HUES48 (cell line): ENCODE measurements at regions not wholly inside any gene's neighbourhood (a gene's known extent, or its start where the extent isn't known, plus 50 kb on each side); places are given as distances from the start of the nearest gene placed in this dataset.

ENCODE experiments used
- H3K27ac ChIP-seq: one replicate; pipeline ENCODE4 v1.7.0; 2013; ENCODE audit warnings: low read depth, low read length, inconsistent platforms
- H3K27me3 ChIP-seq: 2 replicates; pipeline ENCODE4 v1.6.1; 2013; ENCODE audit warnings: mild to moderate bottlenecking, low read length; ENCODE audit not compliant: control insufficient read depth, insufficient read depth
- H3K36me3 ChIP-seq: 2 replicates; pipeline ENCODE4 v1.6.1; 2013; ENCODE audit warnings: low read length; ENCODE audit not compliant: control insufficient read depth, insufficient read depth
- H3K4me1 ChIP-seq: 2 replicates; pipeline ENCODE4 v1.6.1; 2013; ENCODE audit warnings: mild to moderate bottlenecking, low read length; ENCODE audit not compliant: control insufficient read depth, insufficient read depth
- H3K4me3 ChIP-seq: 2 replicates; pipeline ENCODE4 v1.5.1; 2013; ENCODE audit warnings: mild to moderate bottlenecking, low read depth, low read length
- H3K9ac ChIP-seq: 2 replicates; pipeline ENCODE4 v1.6.1; 2013; ENCODE audit warnings: mild to moderate bottlenecking, low read depth, low read length, moderate library complexity
- H3K9me3 ChIP-seq: 2 replicates; pipeline ENCODE4 v1.6.1; 2013; ENCODE audit warnings: low read length; ENCODE audit not compliant: control insufficient read depth, insufficient read depth

DNA sequence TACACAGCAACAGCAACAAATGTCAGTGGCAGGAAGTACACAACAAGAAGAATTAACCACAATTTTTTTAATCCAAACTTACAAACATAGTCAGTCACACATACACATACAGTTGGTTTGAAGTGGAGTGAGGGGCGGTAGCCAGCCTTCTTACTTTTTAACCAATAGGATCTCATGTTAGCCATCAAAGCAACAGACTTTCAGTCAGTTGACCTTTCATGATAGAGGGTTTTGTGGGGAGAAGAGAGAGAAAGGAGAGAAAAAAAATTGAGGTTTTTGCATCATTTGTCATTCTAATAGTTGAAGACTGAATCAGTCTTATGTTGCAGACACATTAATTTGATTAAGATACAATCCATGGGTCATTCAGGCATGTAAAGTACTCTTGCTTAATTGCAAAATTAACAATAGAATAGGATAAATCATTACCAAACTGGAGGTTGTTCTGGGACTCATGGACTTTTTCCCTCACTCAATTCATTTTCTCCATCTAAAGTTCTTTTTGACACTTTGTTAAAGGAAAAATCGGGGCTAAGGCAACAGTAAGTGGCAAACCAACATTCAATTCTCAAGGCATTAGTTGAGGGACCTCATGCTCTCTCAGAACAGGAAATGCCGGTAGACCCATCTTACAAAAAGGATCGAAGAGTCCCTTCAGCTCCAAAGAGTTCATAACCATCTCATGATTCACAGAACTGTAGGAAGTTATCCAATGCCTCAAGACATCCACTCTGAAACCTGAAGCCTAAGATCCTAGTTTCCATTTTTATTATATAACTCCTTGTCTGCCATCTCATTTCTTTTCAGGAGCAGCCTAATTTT is 159.5 kb upstream of the LPP start:
- peaks cover 15% of the 10 kb centered on the region for H3K4me1 ChIP-seq
- no peaks in the 10 kb centered on the region for H3K27me3 ChIP-seq
- no peak overlapping the region for H3K27ac ChIP-seq
- no peaks in the 10 kb centered on the region for H3K36me3 ChIP-seq
- H3K9ac ChIP-seq = no peak overlapping the region
- no peak overlapping the region for H3K4me3 ChIP-seq
- no peaks in the 10 kb centered on the region for H3K9me3 ChIP-seq

DNA sequence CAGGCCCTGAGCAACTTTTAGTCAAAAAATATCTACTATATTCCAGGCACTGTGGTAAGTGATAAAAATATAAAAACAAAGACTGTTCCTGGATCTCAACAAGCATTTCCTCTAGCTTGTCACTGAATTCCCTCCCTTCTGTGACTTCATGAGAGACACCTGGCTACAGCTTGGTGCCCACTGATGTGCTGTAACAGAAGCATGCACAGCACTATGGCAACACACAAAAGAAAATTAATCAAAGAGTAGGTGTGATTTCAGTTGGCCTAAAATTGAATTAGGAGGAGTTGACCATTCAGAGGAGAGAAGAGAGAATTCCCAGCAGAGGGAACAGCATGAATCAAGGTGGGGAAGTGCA is 158.9 kb upstream of the LPP start:
- H3K27ac ChIP-seq = no peak overlapping the region
- H3K9me3 ChIP-seq = no peaks in the 10 kb centered on the region
- H3K9ac ChIP-seq = no peak overlapping the region
- no peaks in the 10 kb centered on the region for H3K27me3 ChIP-seq
- no peak overlapping the region for H3K4me3 ChIP-seq
- H3K36me3 ChIP-seq = no peaks in the 10 kb centered on the region
- H3K4me1 ChIP-seq = peaks cover 16% of the 10 kb centered on the region

DNA sequence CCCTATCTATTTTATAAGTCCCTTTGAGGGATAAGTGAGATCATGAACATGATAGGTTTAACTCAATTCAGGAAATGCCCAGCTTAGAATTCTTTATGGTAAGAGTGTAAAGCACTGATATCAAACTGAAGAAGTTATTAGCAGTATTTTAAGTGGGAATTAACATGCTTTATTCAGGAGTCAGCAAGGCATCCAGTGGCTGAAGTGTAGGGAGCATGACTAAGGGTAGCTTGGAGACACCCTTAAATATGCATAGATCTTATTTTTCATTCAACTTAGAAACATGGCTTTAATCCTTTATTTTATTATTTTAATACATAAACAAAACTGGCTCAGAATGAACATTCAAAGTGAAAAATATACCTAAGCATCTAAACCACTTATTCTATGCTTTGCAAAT is 158.3 kb upstream of the LPP start:
- no peaks in the 10 kb centered on the region for H3K27me3 ChIP-seq
- no peaks in the 10 kb centered on the region for H3K9me3 ChIP-seq
- H3K9ac ChIP-seq = no peak overlapping the region
- no peak overlapping the region for H3K27ac ChIP-seq
- no peak overlapping the region for H3K4me3 ChIP-seq
- H3K4me1 ChIP-seq = peaks cover 10% of the 10 kb centered on the region
- H3K36me3 ChIP-seq = no peaks in the 10 kb centered on the region

DNA sequence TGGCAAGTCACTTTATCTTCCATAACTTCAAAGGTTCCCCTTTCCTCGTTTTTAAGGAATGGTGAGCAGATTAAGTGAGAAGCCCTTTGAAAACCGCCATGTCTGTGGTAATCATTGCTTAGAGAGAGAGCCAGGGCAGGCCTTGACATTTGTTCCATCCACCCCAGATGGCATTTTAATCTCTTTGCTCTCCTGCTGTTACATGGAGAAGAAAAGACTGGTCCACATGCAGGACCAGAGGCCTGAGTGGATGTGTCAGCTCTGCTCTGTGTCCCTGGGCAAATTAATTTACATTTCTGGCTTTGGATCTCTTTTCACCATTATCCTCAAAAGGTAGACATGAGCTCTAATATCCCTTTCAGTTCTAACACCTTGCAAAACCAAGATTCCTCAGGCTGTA is 157.3 kb upstream of the LPP start:
- Histone ChIP-seq H3K4me3 (no peak overlapping the region), H3K27me3 (no peaks in the 10 kb centered on the region; the same call in 1 of the 2 replicates), H3K9ac (no peak overlapping the region), H3K36me3 (no peaks in the 10 kb centered on the region), H3K4me1 (peaks cover 6% of the 10 kb centered on the region), H3K9me3 (no peaks in the 10 kb centered on the region), H3K27ac (no peak overlapping the region)

DNA sequence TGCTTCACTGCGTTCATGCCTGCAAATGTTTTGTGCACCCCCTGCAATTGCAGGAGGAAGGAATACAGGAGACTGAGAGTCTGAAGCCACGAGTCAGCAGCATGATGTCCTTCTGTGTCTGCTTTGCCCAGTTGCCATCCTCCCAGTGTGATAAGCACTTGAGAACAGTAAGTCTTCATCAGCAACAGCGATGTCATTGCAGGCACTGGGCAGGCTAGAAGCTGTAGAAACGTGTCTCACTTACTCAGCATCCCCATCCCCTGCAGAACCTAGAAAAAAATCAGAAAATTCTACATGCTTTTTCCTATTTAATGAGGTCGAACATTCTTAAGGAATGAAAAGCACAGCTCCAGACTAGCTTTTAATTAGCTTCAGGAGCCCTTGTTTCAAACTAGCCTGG is 156.5 kb upstream of the LPP start:
- H3K9ac ChIP-seq = no peak overlapping the region
- H3K36me3 ChIP-seq = no peaks in the 10 kb centered on the region
- H3K9me3 ChIP-seq = no peaks in the 10 kb centered on the region
- H3K27ac ChIP-seq = no peak overlapping the region
- H3K4me3 ChIP-seq = no peak overlapping the region
- H3K4me1 ChIP-seq = peaks cover 6% of the 10 kb centered on the region
- H3K27me3 ChIP-seq = no peaks in the 10 kb centered on the region; the same call in 1 of the 2 replicates

DNA sequence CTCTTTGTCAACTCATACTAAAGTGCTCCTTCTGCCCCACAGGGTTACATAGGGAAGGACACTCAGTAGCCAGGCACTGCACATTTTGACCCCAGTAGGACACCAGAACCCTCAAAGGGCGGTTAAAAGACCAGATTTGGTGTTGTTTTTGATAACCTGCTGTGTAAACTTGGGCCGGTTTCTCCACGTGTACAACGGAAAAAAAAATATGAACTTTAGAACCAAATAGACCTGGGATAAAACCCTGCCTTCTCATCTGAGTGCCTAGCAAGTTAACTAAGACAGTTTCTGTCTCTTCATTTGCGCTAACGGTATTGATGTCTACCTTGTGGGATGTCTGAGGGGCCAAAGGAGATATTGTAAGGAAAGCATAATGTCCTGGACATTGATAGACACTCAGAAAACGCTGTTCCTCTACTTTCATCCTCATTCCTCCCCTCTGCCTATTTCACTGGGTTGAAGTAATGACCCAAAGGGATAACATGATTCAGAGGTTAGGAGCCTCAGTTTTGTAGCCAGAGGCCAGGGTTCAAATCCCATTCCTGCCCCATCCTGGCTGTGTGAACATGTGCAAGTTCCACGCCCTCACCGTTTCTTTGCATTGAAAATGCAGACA is 155.9 kb upstream of the LPP start:
- H3K9me3 ChIP-seq = no peaks in the 10 kb centered on the region
- no peak overlapping the region for H3K4me3 ChIP-seq
- H3K27me3 ChIP-seq = no peaks in the 10 kb centered on the region; the same call in 1 of the 2 replicates
- no peak overlapping the region for H3K27ac ChIP-seq
- H3K36me3 ChIP-seq = no peaks in the 10 kb centered on the region
- peaks cover 8% of the 10 kb centered on the region for H3K4me1 ChIP-seq
- no peak overlapping the region for H3K9ac ChIP-seq

DNA sequence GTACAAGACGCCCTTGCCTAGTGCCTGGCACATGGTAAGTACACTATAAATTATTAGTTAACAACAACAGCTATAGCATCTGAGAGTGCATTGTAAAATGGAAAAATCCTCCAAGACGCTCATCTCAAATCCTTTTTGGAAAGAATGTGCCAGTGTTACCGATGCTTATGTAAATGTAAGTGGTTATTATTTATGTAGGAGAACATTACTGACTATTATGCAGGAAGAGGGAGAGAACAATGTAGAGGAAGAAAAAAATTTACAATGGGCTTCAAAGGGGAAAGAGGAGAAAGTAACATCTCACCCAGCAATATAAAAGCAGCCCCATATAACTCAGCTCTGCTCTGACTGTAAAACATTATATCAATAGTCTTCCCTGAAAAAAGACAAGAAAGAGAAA is 155.3 kb upstream of the LPP start:
- no peaks in the 10 kb centered on the region for H3K36me3 ChIP-seq
- H3K9me3 ChIP-seq = no peaks in the 10 kb centered on the region
- H3K9ac ChIP-seq = no peak overlapping the region
- no peak overlapping the region for H3K4me3 ChIP-seq
- H3K4me1 ChIP-seq = peaks cover 14% of the 10 kb centered on the region
- no peak overlapping the region for H3K27ac ChIP-seq
- no peaks in the 10 kb centered on the region; the same call in 1 of the 2 replicates for H3K27me3 ChIP-seq

DNA sequence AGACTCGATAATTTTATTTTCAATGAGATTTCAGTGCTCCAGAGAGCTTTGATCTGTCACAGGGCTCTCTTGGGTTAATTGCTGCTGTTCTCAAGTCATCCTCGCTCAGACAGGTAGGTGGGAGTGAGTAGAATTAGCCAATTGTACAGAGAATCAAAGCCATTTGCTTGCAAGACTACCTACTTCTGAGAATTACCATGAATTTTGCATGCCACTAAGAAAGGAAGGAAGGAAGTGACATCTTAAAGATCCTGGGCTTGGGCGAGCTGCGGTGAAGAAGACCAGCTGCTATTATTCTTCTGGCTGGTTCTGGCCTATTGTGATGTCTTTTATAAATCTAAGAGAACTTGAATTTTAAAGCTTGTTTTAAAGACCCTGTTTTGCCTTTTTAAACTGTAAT is 154.1 kb upstream of the LPP start:
- Histone ChIP-seq H3K9ac (no peak overlapping the region), H3K36me3 (no peaks in the 10 kb centered on the region), H3K4me3 (no peak overlapping the region), H3K27ac (no peak overlapping the region), H3K27me3 (no peaks in the 10 kb centered on the region; the same call in 1 of the 2 replicates), H3K9me3 (no peaks in the 10 kb centered on the region), H3K4me1 (peaks cover 14% of the 10 kb centered on the region)

DNA sequence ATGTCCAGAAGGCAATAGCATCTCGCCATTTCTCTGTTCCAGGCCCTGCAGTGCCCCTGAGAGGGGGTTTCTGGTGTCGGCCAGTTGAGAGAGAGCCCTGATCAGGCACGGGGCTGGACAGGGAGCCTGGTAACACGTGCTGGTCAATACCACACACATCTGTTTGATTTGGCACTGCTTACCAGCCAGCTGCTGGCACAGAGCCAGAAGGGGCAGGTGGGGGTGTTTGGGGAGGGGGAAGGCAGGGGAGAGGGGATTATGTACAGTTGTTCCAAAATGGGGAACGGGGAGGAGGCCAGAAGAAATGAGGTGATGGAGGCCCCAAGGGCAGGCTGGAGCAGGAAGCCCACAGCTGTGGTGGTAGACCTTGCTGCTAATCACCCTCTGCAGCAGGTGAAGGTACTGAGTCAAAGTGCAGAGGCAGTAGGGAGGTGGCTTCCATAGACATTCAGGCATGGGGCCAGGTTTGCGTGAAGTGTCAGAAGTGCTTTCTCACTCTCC is 153.5 kb upstream of the LPP start:
- H3K36me3 ChIP-seq = no peaks in the 10 kb centered on the region
- H3K27me3 ChIP-seq = no peaks in the 10 kb centered on the region; the same call in 1 of the 2 replicates
- peaks cover 14% of the 10 kb centered on the region for H3K4me1 ChIP-seq
- H3K27ac ChIP-seq = no peak overlapping the region
- H3K9ac ChIP-seq = no peak overlapping the region
- H3K4me3 ChIP-seq = no peak overlapping the region
- no peaks in the 10 kb centered on the region for H3K9me3 ChIP-seq

DNA sequence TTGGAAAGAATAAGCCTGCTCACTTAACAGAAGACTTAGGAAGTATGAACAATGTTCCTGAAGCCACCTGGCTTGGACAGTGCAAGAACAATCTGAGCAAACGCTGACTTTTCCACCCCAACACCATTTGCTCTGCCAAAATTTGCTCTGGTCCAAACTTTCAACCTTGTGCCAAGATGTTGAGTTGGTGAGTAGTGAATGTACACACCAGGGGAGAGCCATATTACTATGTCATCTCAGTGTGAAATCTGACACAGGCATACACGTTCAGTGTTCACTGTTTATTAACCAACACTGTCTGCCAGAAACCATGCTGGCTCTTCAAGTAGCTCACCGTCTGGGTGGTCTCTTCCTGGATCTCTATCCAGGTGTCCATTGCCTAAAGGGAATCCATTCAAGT is 152.9 kb upstream of the LPP start:
- Histone ChIP-seq H3K9ac (no peak overlapping the region), H3K27ac (no peak overlapping the region), H3K27me3 (no peaks in the 10 kb centered on the region; the same call in 1 of the 2 replicates), H3K9me3 (no peaks in the 10 kb centered on the region), H3K36me3 (no peaks in the 10 kb centered on the region), H3K4me3 (no peak overlapping the region), H3K4me1 (peaks cover 14% of the 10 kb centered on the region)

DNA sequence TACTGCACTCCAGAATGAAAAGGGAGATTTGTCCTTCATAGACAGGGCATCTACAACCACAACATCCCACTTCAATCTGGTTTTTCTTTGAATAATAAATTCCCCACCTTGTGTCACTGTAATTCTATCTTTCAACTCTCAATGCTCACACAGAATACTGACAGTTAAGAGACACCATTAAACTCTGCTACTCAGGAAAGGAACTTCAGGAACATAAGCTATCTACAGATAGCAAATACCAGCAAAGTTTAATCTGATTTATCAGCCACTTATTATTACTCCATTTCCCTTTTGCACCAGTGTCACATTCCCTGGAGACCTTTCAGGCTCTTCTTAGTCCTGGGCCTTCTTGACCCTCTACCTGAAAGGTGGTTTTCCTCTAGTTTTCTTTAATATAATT is 152.0 kb upstream of the LPP start:
- H3K4me1 ChIP-seq = peaks cover 14% of the 10 kb centered on the region
- H3K27ac ChIP-seq = no peak overlapping the region
- H3K9ac ChIP-seq = no peak overlapping the region
- no peak overlapping the region for H3K4me3 ChIP-seq
- H3K36me3 ChIP-seq = no peaks in the 10 kb centered on the region
- no peaks in the 10 kb centered on the region; the same call in 1 of the 2 replicates for H3K27me3 ChIP-seq
- no peaks in the 10 kb centered on the region for H3K9me3 ChIP-seq
